HG02938 (cell line): ENCODE measurements at regions not wholly inside any gene's neighbourhood (a gene's known extent, or its start where the extent isn't known, plus 50 kb on each side); places are given as distances from the start of the nearest gene placed in this dataset.

Experiments
- ATAC-seq: cut with Tn5 transposase; IDR thresholded peaks from one replicate; pipeline ENCODE4 v1.9.1; 2021; ENCODE audit warnings: mild to moderate bottlenecking, moderate library complexity; ENCODE audit not compliant: unreplicated experiment

- ATAC-seq: no peak
Measured at GRCh38 chr13:43983373-43983772, 103.7 kb downstream of the LACC1 start.

- ATAC-seq: no peak
Measured at GRCh38 chr13:43984292-43984691, 104.6 kb downstream of the LACC1 start.

GRCh38 chr13:43985422-43986072 lies 105.8 kb downstream of the LACC1 start:
- no peak for ATAC-seq

- no peak for ATAC-seq
Measured at GRCh38 chr13:43986421-43986981, 106.8 kb downstream of the LACC1 start.

- no peak for ATAC-seq
Measured at GRCh38 chr13:43988302-43988701, 108.6 kb downstream of the LACC1 start.

GRCh38 chr13:43990021-43990420 lies 110.3 kb downstream of the LACC1 start:
- ATAC-seq: no peak

GRCh38 chr13:43990829-43991228 lies 111.1 kb downstream of the LACC1 start:
- no peak for ATAC-seq

- ATAC-seq: no peak
Measured at GRCh38 chr13:43991773-43992201, 112.1 kb downstream of the LACC1 start.

GRCh38 chr13:43992211-43992610 lies 112.5 kb downstream of the LACC1 start:
- no peak for ATAC-seq

- ATAC-seq: no peak
Measured at GRCh38 chr13:43994999-43995859, 115.5 kb downstream of the LACC1 start.

- no peak for ATAC-seq
Measured at GRCh38 chr13:43996221-43996620, 116.5 kb downstream of the LACC1 start.

- no peak for ATAC-seq
Measured at GRCh38 chr13:44003481-44003880, 123.8 kb downstream of the LACC1 start.

GRCh38 chr13:44004878-44005277 lies 125.2 kb downstream of the LACC1 start:
- no peak for ATAC-seq

GRCh38 chr13:44007451-44007850 lies 127.7 kb downstream of the LACC1 start:
- ATAC-seq: no peak

GRCh38 chr13:44011036-44011435 lies 131.3 kb downstream of the LACC1 start:
- no peak for ATAC-seq

- ATAC-seq: no peak
Measured at GRCh38 chr13:44012910-44013757, 133.4 kb downstream of the LACC1 start.

- ATAC-seq: no peak
Measured at GRCh38 chr13:44013758-44014291, 134.1 kb downstream of the LACC1 start.

- no peak for ATAC-seq
Measured at GRCh38 chr13:44014501-44014900, 134.8 kb downstream of the LACC1 start.

GRCh38 chr13:44015118-44015517 lies 135.4 kb downstream of the LACC1 start:
- ATAC-seq: no peak

GRCh38 chr13:44015811-44016210 lies 136.1 kb downstream of the LACC1 start:
- no peak for ATAC-seq
